K562 (cell line): ENCODE measurements at regions not wholly inside any gene's neighbourhood (a gene's known extent, or its start where the extent isn't known, plus 50 kb on each side); places are given as distances from the start of the nearest gene placed in this dataset.

Experiments used
- ATAC-seq: fragments of 200-7000 bp; cut with Tn5 transposase; 3 replicates; pipeline ENCODE4 v1.9.1; 2020; ENCODE audit warnings: moderate library complexity
- BruUV-seq: library from RNA; stranded (reverse); fragments of 400-500 nt; replicated peaks from 2 replicates; lab custom pipeline; 2021; lab: Mats Ljungman, UMichigan
- CTCF ChIA-PET: fragments of 300-600 bp; formaldehyde crosslinking; extraction: SDS; loops from one replicate; lab custom pipeline; 2021; ENCODE audit warnings: low intra/inter-chr PET ratio; lab: Yijun Ruan, JAX
- POLR2A ChIA-PET: fragments of 300-600, 350-650 bp; sonication (Branson Sonifier 250); formaldehyde crosslinking; extraction: SDS; loops from one replicate; lab custom pipeline; 2021; ENCODE audit warnings: antibody characterized with exemption, inconsistent platforms; lab: Yijun Ruan, JAX
- DNase-seq, 4 experiments: peaks; one replicate each; pipeline versions ENCODE4 v3.0.0 to v3.0.0-alpha.2; 2011 to 2018; ENCODE audit warnings: low spot score in 3 of 4, mixed read lengths in 3 of 4; ENCODE audit errors: extremely low read depth in 1 of 4
- FAIRE-seq: peaks from 2 replicates; lab custom pipeline; 2011; peaks lifted over from hg19 to GRCh38; lab: Jason Lieb, UNC
- H2AFZ ChIP-seq: 2 replicates; pipeline ENCODE4 v1.6.0; 2011; ENCODE audit warnings: low read depth, low read length, control low read depth, inconsistent platforms
- H3K27ac ChIP-seq: fragments of 200-600 bp; 3 replicates; pipeline ENCODE4 v1.8.0; 2011; ENCODE audit warnings: low read depth, mild to moderate bottlenecking, control low read depth, inconsistent platforms, low read length, moderate library complexity, mixed read lengths; ENCODE audit errors: extremely low read depth
- H3K27me3 ChIP-seq, 2 experiments: fragments of 300-600 bp in 1 of 2; 2 replicates in 1 of 2; 3 replicates in 1 of 2; pipeline versions ENCODE4 v1.6.0 to v1.8.0; 2011; ENCODE audit warnings: inconsistent platforms in 2 of 2, low read length in 2 of 2, mild to moderate bottlenecking in 1 of 2, mixed read lengths in 1 of 2, moderate library complexity in 1 of 2; ENCODE audit not compliant: control insufficient read depth in 2 of 2, insufficient read depth in 2 of 2
- H3K36me3 ChIP-seq: fragments of 300-600 bp; 3 replicates; pipeline ENCODE4 v1.8.0; 2011; ENCODE audit warnings: mild to moderate bottlenecking, low read length, inconsistent platforms; ENCODE audit not compliant: control insufficient read depth, insufficient read depth
- H3K4me1 ChIP-seq, 2 experiments: fragments of 200-600 bp in 1 of 2; replicated peaks in 1 of 2; 2 replicates in 1 of 2; 3 replicates in 1 of 2; pipeline versions ENCODE4 v1.5.1 to v1.8.0; 2011; ENCODE audit warnings: inconsistent platforms in 2 of 2, low read length in 2 of 2, mild to moderate bottlenecking in 1 of 2, mixed read lengths in 1 of 2, moderate library complexity in 1 of 2; ENCODE audit not compliant: control insufficient read depth in 2 of 2, insufficient read depth in 2 of 2
- H3K4me2 ChIP-seq: 2 replicates; pipeline ENCODE4 v1.6.1; 2011; ENCODE audit warnings: low read length, control low read depth, inconsistent platforms, mixed read lengths; ENCODE audit not compliant: insufficient read depth
- H3K4me3 ChIP-seq: fragments of 200-600 bp; sonication (generic), shearing (Covaris generic); 2 replicates; pipeline ENCODE4 v1.5.1; 2016; ENCODE audit warnings: control low read depth, inconsistent platforms
- H3K79me2 ChIP-seq: fragments of 200-600 bp; 3 replicates; pipeline ENCODE4 v1.8.0; 2011; ENCODE audit warnings: low read length, inconsistent platforms; ENCODE audit not compliant: control insufficient read depth, insufficient read depth
- H3K9ac ChIP-seq, 2 experiments: 2 replicates each; pipeline versions ENCODE4 v1.6.0 to v1.6.1; 2011; ENCODE audit warnings: low read depth in 2 of 2, low read length in 2 of 2, control low read depth in 1 of 2, inconsistent platforms in 1 of 2, mild to moderate bottlenecking in 1 of 2, mixed read lengths in 1 of 2; ENCODE audit not compliant: insufficient read depth in 1 of 2
- H3K9me1 ChIP-seq: one replicate; pipeline ENCODE4 v1.6.0; 2011; ENCODE audit warnings: inconsistent platforms, mild to moderate bottlenecking, low read length, moderate library complexity; ENCODE audit not compliant: control insufficient read depth, insufficient read depth
- H3K9me3 ChIP-seq: replicated peaks from 2 replicates; pipeline ENCODE4 v1.5.1; 2011; ENCODE audit warnings: low read depth, low read length, inconsistent platforms; ENCODE audit not compliant: control insufficient read depth, insufficient read depth
- H4K20me1 ChIP-seq: replicated peaks from 2 replicates; pipeline ENCODE4 v1.6.1; 2011; ENCODE audit warnings: low read length, inconsistent platforms, mixed read lengths; ENCODE audit not compliant: control insufficient read depth, insufficient read depth
- BRCA1 ChIP-seq, 2 experiments: fragments of 450-650 bp in 1 of 2; sonication (generic) in 1 of 2; formaldehyde crosslinking in 1 of 2; IDR thresholded peaks; 2 replicates each; pipeline versions ENCODE4 v1.5.0 to v1.6.1; 2017 to 2020; ENCODE audit warnings: mild to moderate bottlenecking in 1 of 2, missing genetic modification reagents in 1 of 2
- CBX1 ChIP-seq: sonication (generic); IDR thresholded peaks from 2 replicates; pipeline ENCODE4 v1.6.1; 2016; ENCODE audit warnings: antibody characterized with exemption, low read depth, mild to moderate bottlenecking
- CSDE1 ChIP-seq, 2 experiments: fragments of 450-650 bp; IDR thresholded peaks; 2 replicates each; pipeline ENCODE4 v1.6.1; 2016; ENCODE audit warnings: mild to moderate bottlenecking in 1 of 2
- DACH1 ChIP-seq: fragments of 450-650 bp; IDR thresholded peaks from 2 replicates; pipeline ENCODE4 v1.6.1; 2018; ENCODE audit not compliant: partially characterized antibody
- FOXA1 ChIP-seq: fragments of 450-650 bp; IDR thresholded peaks from 2 replicates; pipeline ENCODE4 v1.6.1; 2016; ENCODE audit warnings: mild to moderate bottlenecking, borderline replicate concordance
- HLTF ChIP-seq: fragments of 450-650 bp; IDR thresholded peaks from 2 replicates; pipeline ENCODE4 v1.6.1; 2016
- KLF13 ChIP-seq: fragments of 450-650 bp; IDR thresholded peaks from 2 replicates; pipeline ENCODE4 v1.6.1; 2016; ENCODE audit warnings: missing genetic modification characterization, low read depth, mild to moderate bottlenecking, missing compliant biosample characterization, moderate library complexity, borderline replicate concordance
- MCM7 ChIP-seq, 2 experiments: fragments of 450-650 bp; IDR thresholded peaks; 2 replicates each; pipeline ENCODE4 v1.6.1; 2016 to 2018
- NFATC3 ChIP-seq: fragments of 450-650 bp; IDR thresholded peaks from 2 replicates; pipeline ENCODE4 v1.6.1; 2017; ENCODE audit warnings: mild to moderate bottlenecking
- NFIC ChIP-seq: fragments of 450-650 bp; IDR thresholded peaks from 2 replicates; pipeline ENCODE4 v1.6.1; 2017; ENCODE audit warnings: mild to moderate bottlenecking, inconsistent platforms
- RBM22 ChIP-seq: fragments of 200-400 bp; formaldehyde crosslinking; IDR thresholded peaks from 2 replicates; pipeline ENCODE4 v1.6.1; 2018; ENCODE audit warnings: low read length, low read depth; ENCODE audit not compliant: poor library complexity, severe bottlenecking
- SNRNP70 ChIP-seq: fragments of 200-400 bp; formaldehyde crosslinking; optimal IDR thresholded peaks from 2 replicates; pipeline ENCODE3; 2017; ENCODE audit warnings: low read depth, low read length
- TEAD1 ChIP-seq, 2 experiments: fragments of 450-650 bp in 1 of 2; sonication (generic) in 1 of 2; formaldehyde crosslinking; IDR thresholded peaks; 2 replicates each; pipeline versions ENCODE4 v1.4.0 to v1.8.0; 2020 to 2022; ENCODE audit warnings: mild to moderate bottlenecking in 2 of 2, missing genetic modification reagents in 1 of 2
- ZFP36 ChIP-seq: fragments of 150-350 bp; IDR thresholded peaks from 2 replicates; pipeline ENCODE4 v1.6.1; 2018; ENCODE audit warnings: low read length, low read depth; ENCODE audit not compliant: partially characterized antibody
- ZNF586 ChIP-seq: fragments of 450-650 bp; formaldehyde crosslinking; conservative IDR thresholded peaks from 2 replicates; pipeline ENCODE4 v1.4.0; 2020; ENCODE audit warnings: mild to moderate bottlenecking, moderate library complexity
- WGBS: fragments of 100-300 bp; shearing (Covaris generic); methylation state at CpG from one replicate; pipeline ENCODE4 v1.1.6; 2016; ENCODE audit warnings: low coverage, mixed read lengths; ENCODE audit not compliant: insufficient coverage; ENCODE audit errors: missing lambda C conversion rate; 5-methylcytosine and 5-hydroxymethylcytosine counted together
- in situ Hi-C: fragments of 300-500 bp; cut with MboI; formaldehyde crosslinking; loops from 4 replicates; pipeline ENCODE4 v1.15.0; 2018; ENCODE audit warnings: inconsistent platforms, mixed read lengths
- intact Hi-C: fragments of 100-400 bp; cut with micrococcal nuclease; formaldehyde crosslinking; loops from 2 replicates; pipeline ENCODE4 v1.14.2; 2022
- TF ChIP-seq, protein P1 (sequence below): conservative IDR thresholded peaks from 2 replicates; pipeline ENCODE4 v1.6.1; 2011; ENCODE audit warnings: low read depth, mild to moderate bottlenecking, low read length; ENCODE audit not compliant: control insufficient read depth
- TF ChIP-seq, protein P2 (sequence below): sonication (generic); formaldehyde crosslinking; IDR thresholded peaks from 2 replicates; pipeline ENCODE4 v1.8.1; 2022; ENCODE audit warnings: missing genetic modification reagents
- TF ChIP-seq, protein P3 (sequence below): sonication (generic); formaldehyde crosslinking; IDR thresholded peaks from 2 replicates; pipeline ENCODE4 v1.9.0; 2022; ENCODE audit warnings: mild to moderate bottlenecking, missing genetic modification reagents

DNA sequence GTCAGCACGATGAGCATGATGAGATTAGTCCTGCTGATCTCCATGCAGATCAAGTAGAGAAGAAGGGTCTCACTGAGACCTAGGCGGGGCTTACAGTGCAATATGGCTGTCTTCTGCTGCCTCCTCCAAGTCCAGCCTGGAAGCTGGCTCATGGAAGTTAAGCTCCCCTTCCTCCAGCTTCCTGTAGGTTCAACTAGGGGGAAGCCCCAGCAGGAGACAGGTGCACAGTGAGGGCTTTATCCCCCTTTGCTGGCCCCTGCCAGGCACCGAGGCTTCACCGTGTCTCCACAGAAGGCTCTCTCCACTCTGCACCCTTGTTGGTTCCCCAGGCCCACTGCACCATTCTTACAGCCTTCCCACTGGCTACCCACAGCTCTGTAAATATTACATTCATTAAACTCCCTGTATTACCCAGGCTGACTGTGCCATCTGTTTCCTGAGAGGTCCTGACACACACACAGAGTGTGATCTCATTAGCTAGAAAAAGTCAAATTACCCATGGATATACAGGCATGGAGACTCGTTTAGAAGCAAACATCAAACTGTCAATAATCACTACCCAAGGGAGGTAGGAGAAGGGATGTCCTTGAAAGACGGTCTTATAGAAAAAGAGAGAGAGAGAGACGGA lies 90.4 kb downstream of the SLC2A10 start:
- ChIA-PET POLR2A (no interaction called here), CTCF (no interaction called here)
- Histone ChIP-seq H3K9me3 (no peaks in the 10 kb centered on the region), H2AFZ (no peak overlapping the region), H4K20me1 (no peaks in the 10 kb centered on the region), H3K4me2 (no peak overlapping the region), H3K4me3 (no peak overlapping the region), H3K9ac (no peak overlapping the region), H3K27me3 (peaks cover 4 to 26% of the 10 kb centered on the region in 2 experiments; a peak in 4 of 5 replicates), H3K36me3 (no peaks in the 10 kb centered on the region), H3K4me1 (no peaks in the 10 kb centered on the region; a peak in 1 of 5 replicates), H3K9me1 (no peaks in the 10 kb centered on the region), H3K79me2 (no peaks in the 10 kb centered on the region), H3K27ac (no peak overlapping the region)
- no TSS peak for BruUV-seq
- DNase-seq (no peak), ATAC-seq (no peak), FAIRE-seq (no peak)
- 0% methylated on average over 6 of the region's 7 CpGs for WGBS
- in situ Hi-C loops, result no loop called here
- intact Hi-C loops, result no loop called here
- TF ChIP-seq SNRNP70 (no peak), RBM22 (no peak), FOXA1 (no peak), ZNF586 (CRISPR knock-in tag) (no peak), DACH1 (no peak), ZFP36 (no peak), CBX1 (no peak), BRCA1 (IDR thresholded peaks at IDR 0.05) (no peak), BRCA1 (CRISPR knock-in tag; IDR thresholded peaks at IDR 0.05) (no peak), CSDE1 (IDR thresholded peaks at IDR 0.05) (no peak), MCM7 (IDR thresholded peaks at IDR 0.05) (no peak), KLF13 (no peak), NFATC3 (no peak), HLTF (no peak), TEAD1 (CRISPR knock-in tag; IDR thresholded peaks at IDR 0.05) (no peak), NFIC (no peak)
- TF ChIP-seq, protein P1, sequence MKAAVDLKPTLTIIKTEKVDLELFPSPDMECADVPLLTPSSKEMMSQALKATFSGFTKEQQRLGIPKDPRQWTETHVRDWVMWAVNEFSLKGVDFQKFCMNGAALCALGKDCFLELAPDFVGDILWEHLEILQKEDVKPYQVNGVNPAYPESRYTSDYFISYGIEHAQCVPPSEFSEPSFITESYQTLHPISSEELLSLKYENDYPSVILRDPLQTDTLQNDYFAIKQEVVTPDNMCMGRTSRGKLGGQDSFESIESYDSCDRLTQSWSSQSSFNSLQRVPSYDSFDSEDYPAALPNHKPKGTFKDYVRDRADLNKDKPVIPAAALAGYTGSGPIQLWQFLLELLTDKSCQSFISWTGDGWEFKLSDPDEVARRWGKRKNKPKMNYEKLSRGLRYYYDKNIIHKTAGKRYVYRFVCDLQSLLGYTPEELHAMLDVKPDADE, result no peak
- TF ChIP-seq, protein P2, sequence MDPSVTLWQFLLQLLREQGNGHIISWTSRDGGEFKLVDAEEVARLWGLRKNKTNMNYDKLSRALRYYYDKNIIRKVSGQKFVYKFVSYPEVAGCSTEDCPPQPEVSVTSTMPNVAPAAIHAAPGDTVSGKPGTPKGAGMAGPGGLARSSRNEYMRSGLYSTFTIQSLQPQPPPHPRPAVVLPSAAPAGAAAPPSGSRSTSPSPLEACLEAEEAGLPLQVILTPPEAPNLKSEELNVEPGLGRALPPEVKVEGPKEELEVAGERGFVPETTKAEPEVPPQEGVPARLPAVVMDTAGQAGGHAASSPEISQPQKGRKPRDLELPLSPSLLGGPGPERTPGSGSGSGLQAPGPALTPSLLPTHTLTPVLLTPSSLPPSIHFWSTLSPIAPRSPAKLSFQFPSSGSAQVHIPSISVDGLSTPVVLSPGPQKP (CRISPR knock-in tag), result no peak
- TF ChIP-seq, protein P3, sequence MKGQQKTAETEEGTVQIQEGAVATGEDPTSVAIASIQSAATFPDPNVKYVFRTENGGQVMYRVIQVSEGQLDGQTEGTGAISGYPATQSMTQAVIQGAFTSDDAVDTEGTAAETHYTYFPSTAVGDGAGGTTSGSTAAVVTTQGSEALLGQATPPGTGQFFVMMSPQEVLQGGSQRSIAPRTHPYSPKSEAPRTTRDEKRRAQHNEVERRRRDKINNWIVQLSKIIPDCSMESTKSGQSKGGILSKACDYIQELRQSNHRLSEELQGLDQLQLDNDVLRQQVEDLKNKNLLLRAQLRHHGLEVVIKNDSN (CRISPR knock-in tag), result no peak
